C4-2B (cell line): ENCODE measurements at regions not wholly inside any gene's neighbourhood (a gene's known extent, or its start where the extent isn't known, plus 50 kb on each side); places are given as distances from the start of the nearest gene placed in this dataset.
"Not testable (repeated sequence)": the region's sequence is repeated elsewhere in the genome, so short reads cannot be mapped to it uniquely, and the experiment has no call there.

Source experiments
- H3K27ac ChIP-seq: fragments of 450-650 bp; 2 replicates; pipeline ENCODE4 v1.5.1; 2017
- ZFX ChIP-seq: fragments of 450-650 bp; IDR thresholded peaks from 2 replicates; pipeline ENCODE4 v1.6.1; 2017
- TF ChIP-seq, protein P1 (sequence below): fragments of 450-650 bp; conservative IDR thresholded peaks from 2 replicates; pipeline ENCODE4 v1.5.1; 2017; ENCODE audit warnings: mild to moderate bottlenecking

DNA sequence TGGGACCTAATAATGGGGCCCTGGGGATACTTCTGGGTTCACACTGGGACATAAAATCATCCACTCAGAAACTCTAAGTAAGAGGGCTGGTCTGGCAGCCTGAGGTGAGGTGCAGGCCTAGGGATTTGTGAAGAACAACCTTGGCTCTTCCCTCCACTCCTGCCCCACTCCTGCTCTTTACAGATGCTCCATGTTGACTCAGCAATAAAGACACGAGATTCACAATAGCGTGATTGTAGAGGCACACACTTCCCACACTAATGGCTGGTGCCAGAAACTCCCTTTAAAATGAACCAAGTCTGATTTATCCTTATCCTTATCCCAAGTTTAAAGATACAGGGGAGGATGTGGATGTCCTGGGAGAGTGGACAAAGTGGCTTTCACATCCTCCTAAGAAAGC is 228.2 kb downstream of the ACTR3 start:
- H3K27ac ChIP-seq = no peak overlapping the region
- TF ChIP-seq ZFX = no peak
- TF ChIP-seq, protein P1, sequence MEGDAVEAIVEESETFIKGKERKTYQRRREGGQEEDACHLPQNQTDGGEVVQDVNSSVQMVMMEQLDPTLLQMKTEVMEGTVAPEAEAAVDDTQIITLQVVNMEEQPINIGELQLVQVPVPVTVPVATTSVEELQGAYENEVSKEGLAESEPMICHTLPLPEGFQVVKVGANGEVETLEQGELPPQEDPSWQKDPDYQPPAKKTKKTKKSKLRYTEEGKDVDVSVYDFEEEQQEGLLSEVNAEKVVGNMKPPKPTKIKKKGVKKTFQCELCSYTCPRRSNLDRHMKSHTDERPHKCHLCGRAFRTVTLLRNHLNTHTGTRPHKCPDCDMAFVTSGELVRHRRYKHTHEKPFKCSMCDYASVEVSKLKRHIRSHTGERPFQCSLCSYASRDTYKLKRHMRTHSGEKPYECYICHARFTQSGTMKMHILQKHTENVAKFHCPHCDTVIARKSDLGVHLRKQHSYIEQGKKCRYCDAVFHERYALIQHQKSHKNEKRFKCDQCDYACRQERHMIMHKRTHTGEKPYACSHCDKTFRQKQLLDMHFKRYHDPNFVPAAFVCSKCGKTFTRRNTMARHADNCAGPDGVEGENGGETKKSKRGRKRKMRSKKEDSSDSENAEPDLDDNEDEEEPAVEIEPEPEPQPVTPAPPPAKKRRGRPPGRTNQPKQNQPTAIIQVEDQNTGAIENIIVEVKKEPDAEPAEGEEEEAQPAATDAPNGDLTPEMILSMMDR = no peak

DNA sequence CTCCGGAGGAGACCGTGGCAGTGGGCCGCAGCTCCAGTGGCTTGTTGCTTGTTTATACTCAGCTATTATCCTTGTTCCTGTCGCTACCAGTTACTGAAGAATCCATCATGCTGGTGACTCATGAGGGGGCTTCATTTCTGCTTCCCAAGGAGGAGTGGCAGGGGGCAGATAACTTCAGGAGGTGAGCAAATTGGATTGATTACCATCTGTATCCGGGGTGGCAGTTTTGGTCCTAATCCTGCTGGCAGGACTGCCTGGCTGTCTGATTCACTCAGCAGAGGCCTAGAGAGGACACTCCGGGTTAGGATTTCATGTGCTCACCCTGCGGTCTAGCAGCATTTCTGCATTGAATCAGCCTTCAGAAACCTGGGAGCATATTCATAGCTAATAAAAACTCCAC is 230.0 kb downstream of the ACTR3 start:
- TF ChIP-seq, protein P1 = no peak
- TF ChIP-seq ZFX = no peak
- no peak overlapping the region for H3K27ac ChIP-seq

DNA sequence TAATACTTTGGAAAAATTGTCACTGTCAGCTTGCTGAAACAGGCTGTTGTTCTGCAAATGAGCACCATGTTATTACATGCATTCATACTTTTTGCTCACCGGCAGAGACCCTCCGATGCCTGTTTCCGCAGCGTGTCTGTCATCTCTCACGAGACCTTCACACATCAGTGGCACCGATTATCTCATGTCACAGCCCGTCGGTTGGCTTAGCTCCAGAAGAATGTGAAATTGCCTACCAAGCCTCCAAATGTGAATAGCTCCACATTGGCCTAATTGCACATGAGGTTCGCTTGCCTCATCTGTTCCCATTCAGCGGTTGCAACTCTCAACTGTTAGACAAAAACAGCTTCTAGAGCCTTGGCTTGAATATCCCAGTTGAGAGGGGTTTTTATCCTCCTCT is 233.0 kb downstream of the ACTR3 start:
- TF ChIP-seq, protein P1 = no peak
- TF ChIP-seq ZFX = no peak
- no peak overlapping the region for H3K27ac ChIP-seq

DNA sequence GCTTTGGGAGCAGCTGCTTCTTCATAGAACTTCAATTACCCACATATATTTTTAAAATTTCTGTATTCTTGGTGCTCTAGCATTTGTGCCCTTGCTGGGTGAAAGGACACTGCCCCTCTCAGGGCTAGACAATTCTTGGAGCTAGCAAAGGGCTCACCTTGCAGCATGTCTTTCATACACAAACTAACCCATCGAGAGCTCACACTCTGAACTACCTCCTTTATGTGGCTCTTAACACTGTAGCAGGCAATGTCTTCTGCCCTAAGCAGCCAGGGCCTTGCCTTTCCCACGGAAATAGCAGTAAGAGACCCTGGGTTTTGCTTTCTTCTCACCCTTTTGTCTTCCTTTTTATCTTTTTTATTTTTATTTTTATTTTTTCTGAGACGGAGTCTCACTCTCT is 234.0 kb downstream of the ACTR3 start:
- TF ChIP-seq ZFX = no peak
- TF ChIP-seq, protein P1 = no peak
- no peak overlapping the region for H3K27ac ChIP-seq

DNA sequence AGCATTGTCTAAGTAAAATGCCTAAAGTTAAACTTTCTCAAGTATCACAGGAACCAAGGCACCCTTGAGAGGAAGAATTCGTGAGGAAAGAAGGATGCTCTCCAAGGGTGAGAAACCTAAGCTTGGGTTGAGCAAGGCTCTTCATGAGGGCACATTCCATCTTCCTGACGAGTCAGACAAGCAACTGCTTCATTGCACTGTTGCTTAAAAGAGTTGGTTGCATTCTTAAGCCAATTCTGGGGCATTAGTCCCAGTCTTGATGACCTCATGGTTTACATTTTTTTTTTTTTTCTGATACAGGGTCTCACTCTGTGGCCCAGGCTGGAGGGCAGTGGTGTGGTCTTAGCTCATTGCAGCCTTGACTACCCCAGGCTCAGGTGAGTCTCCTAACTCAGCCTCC is 237.5 kb downstream of the ACTR3 start:
- H3K27ac ChIP-seq = no peak overlapping the region
- TF ChIP-seq, protein P1 = no peak
- no peak for TF ChIP-seq ZFX

DNA sequence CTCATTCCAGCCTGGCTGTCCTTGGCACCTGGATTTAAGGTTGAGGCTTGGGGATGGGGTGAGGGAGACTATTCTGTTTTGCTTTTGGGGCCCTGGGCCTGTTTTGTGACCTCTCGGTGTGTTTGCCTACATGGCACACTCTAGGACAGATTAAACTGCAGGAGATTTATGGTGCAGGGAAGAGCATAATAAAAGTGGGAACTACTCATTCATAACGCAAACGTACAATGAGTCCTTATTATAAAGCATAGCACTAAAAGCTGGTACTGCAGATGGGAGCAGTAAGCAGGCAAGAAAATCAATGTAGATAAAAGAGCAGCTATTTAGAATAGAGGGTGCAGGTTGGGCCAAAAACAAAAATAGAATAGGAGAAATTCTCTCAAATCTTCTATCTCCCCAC is 238.4 kb downstream of the ACTR3 start:
- H3K27ac ChIP-seq = no peak overlapping the region
- TF ChIP-seq ZFX = no peak
- TF ChIP-seq, protein P1 = no peak

DNA sequence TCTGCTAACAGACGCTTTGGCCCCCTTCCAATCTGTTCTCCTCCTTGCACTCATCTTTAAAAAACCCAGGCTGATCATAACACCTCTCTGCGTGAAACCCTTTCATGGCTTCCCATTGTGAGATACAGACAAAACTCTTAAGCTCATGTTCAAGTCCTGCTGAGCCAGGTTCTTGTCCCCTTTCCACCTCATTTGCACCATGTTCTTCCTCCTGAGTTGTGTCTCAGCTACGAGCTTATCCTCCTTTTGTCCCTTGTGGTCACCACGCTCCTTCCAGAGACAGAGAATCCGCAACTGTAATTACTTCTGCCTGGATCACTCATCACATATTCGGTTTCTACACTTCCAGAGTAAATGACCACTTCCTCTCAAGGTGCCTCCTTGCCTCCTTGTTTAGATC is 238.8 kb downstream of the ACTR3 start:
- no peak overlapping the region for H3K27ac ChIP-seq
- no peak for TF ChIP-seq ZFX
- TF ChIP-seq, protein P1 = no peak

DNA sequence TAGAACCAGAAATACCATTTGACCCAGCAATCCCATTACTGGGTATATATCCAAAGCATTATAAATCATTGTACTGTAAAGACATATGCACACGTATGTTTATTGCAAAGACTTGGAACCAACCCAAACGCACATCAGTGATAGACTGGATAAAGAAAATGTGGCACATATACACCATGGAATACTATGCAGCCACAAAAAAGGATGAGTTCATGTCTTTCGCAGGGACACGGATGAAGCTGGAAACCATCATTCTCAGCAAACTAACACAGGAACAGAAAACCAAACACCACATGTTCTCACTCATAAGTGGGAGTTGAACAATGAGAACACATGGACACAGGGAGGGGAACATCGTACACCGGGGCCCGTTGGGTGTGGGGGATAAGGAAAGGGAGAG is 242.2 kb downstream of the ACTR3 start:
- not testable (repeated sequence) for H3K27ac ChIP-seq
